AG09309 (cell line): ENCODE measurements at regions not wholly inside any gene's neighbourhood (a gene's known extent, or its start where the extent isn't known, plus 50 kb on each side); places are given as distances from the start of the nearest gene placed in this dataset.

Experiments used
- DNase-seq: peaks from one replicate; pipeline ENCODE4 v3.0.0-alpha.2; 2010; ENCODE audit warnings: low read depth
- H3K4me3 ChIP-seq: 2 replicates; pipeline ENCODE4 v1.5.1; 2011; ENCODE audit warnings: mild to moderate bottlenecking, low read depth, low read length, moderate library complexity; ENCODE audit not compliant: control insufficient read depth
- CTCF ChIP-seq: IDR thresholded peaks from 2 replicates; pipeline ENCODE4 v1.5.1; 2011; ENCODE audit warnings: mild to moderate bottlenecking, low read depth, low read length, inconsistent platforms; ENCODE audit not compliant: insufficient read depth, control insufficient read depth; ENCODE audit errors: missing control alignments

- H3K4me3 ChIP-seq, result no peak overlapping the region
These were observed 118.9 kb upstream of the ARL4C start for GRCh38 chr2:234615643-234616356.

GRCh38 chr2:234611209-234611608 is 114.3 kb upstream of the ARL4C start:
- DNase-seq, result no peak
- no peak overlapping the region for H3K4me3 ChIP-seq
- TF ChIP-seq CTCF, result peak; percentile 42

More at GRCh38 chr2:234615643-234616356, 118.9 kb upstream of the ARL4C start:
- no peak for TF ChIP-seq CTCF
- no peak for DNase-seq

- TF ChIP-seq CTCF, result no peak
- DNase-seq, result no peak
- no peak overlapping the region for H3K4me3 ChIP-seq
These were observed 112.1 kb upstream of the ARL4C start for GRCh38 chr2:234608946-234609345.

- no peak for TF ChIP-seq CTCF
- no peak for DNase-seq
- H3K4me3 ChIP-seq, result no peak overlapping the region
These were observed 110.8 kb upstream of the ARL4C start for GRCh38 chr2:234607691-234608090.

GRCh38 chr2:234606896-234607295 is 110.0 kb upstream of the ARL4C start:
- no peak for TF ChIP-seq CTCF
- DNase-seq, result no peak
- H3K4me3 ChIP-seq, result no peak overlapping the region

- TF ChIP-seq CTCF, result no peak
- no peak for DNase-seq
- H3K4me3 ChIP-seq, result no peak overlapping the region
These were observed 106.7 kb upstream of the ARL4C start for GRCh38 chr2:234603619-234604018.
